Liver (tissue), 8 donors: ENCODE measurements at regions not wholly inside any gene's neighbourhood (a gene's known extent, or its start where the extent isn't known, plus 50 kb on each side); places are given as distances from the start of the nearest gene placed in this dataset.

Experiments used
- DNase-seq: peaks from one replicate; pipeline ENCODE4 v3.0.0-alpha.2; 2017; ENCODE audit warnings: low spot score
- H3K27ac ChIP-seq, 2 donors: one replicate each; pipeline ENCODE4 v1.7.0; 2013; ENCODE audit warnings: inconsistent platforms in 2 of 2, low read length in 2 of 2, control low read depth in 1 of 2, low read depth in 1 of 2, mild to moderate bottlenecking in 1 of 2
- H3K27me3 ChIP-seq, 4 donors: one replicate each; pipeline versions ENCODE4 v1.6.1 to v1.7.0; 2013; ENCODE audit warnings: low read length in 3 of 4, inconsistent platforms in 1 of 4, mild to moderate bottlenecking in 1 of 4, moderate library complexity in 1 of 4; ENCODE audit not compliant: control insufficient read depth in 4 of 4, insufficient read depth in 4 of 4
- H3K36me3 ChIP-seq, 4 donors: one replicate each; pipeline versions ENCODE4 v1.6.1 to v1.7.0; 2013; ENCODE audit warnings: low read length in 3 of 4, mild to moderate bottlenecking in 3 of 4, low read depth in 1 of 4, moderate library complexity in 1 of 4; ENCODE audit not compliant: control insufficient read depth in 4 of 4, insufficient read depth in 3 of 4
- H3K4me1 ChIP-seq, 4 donors: one replicate each; pipeline versions ENCODE4 v1.6.1 to v1.7.0; 2013; ENCODE audit warnings: low read length in 3 of 4, mild to moderate bottlenecking in 3 of 4, moderate library complexity in 1 of 4; ENCODE audit not compliant: control insufficient read depth in 4 of 4, insufficient read depth in 4 of 4
- H3K4me3 ChIP-seq, 3 donors: one replicate each; pipeline versions ENCODE4 v1.6.1 to v1.7.0; 2013; ENCODE audit warnings: low read length in 3 of 3, control low read depth in 1 of 3, low read depth in 1 of 3, mild to moderate bottlenecking in 1 of 3
- H3K9ac ChIP-seq, 2 donors: one replicate each; pipeline ENCODE4 v1.7.0; 2013; ENCODE audit warnings: low read length in 2 of 2, mild to moderate bottlenecking in 2 of 2, moderate library complexity in 2 of 2, control low read depth in 1 of 2, low read depth in 1 of 2
- H3K9me3 ChIP-seq, 4 donors: one replicate each; pipeline versions ENCODE4 v1.6.1 to v1.7.0; 2013; ENCODE audit warnings: low read length in 3 of 4; ENCODE audit not compliant: control insufficient read depth in 4 of 4
- ATF3 ChIP-seq: IDR thresholded peaks from 2 replicates; pipeline ENCODE4 v1.6.1; 2016; ENCODE audit warnings: antibody characterized with exemption
- CTCF ChIP-seq: fragments of 150-350 bp; IDR thresholded peaks from 2 replicates; pipeline ENCODE4 v1.5.1; 2017; ENCODE audit warnings: improper control_type of control experiment, low read depth, low read length; ENCODE audit not compliant: missing input control
- EGR1 ChIP-seq, 2 donors: IDR thresholded peaks; 2 replicates each; pipeline ENCODE4 v1.6.1; 2016 to 2018; ENCODE audit warnings: antibody characterized with exemption in 2 of 2, low read depth in 2 of 2
- FOXA1 ChIP-seq: IDR thresholded peaks from 2 replicates; pipeline ENCODE4 v1.6.1; 2016; ENCODE audit warnings: antibody characterized with exemption
- FOXA2 ChIP-seq: IDR thresholded peaks from 2 replicates; pipeline ENCODE4 v1.6.1; 2016; ENCODE audit warnings: antibody characterized with exemption
- GABPA ChIP-seq, 2 donors: IDR thresholded peaks in 1 of 2; conservative IDR thresholded peaks in 1 of 2; 2 replicates each; pipeline ENCODE4 v1.6.1; 2016; ENCODE audit warnings: antibody characterized with exemption in 2 of 2, mild to moderate bottlenecking in 1 of 2, moderate library complexity in 1 of 2
- HNF4A ChIP-seq, 2 donors: conservative IDR thresholded peaks; 2 replicates each; pipeline ENCODE4 v1.6.1; 2016; ENCODE audit warnings: antibody characterized with exemption in 2 of 2, mild to moderate bottlenecking in 2 of 2
- HNF4G ChIP-seq: IDR thresholded peaks from 2 replicates; pipeline ENCODE4 v1.6.1; 2016; ENCODE audit warnings: antibody characterized with exemption
- JUND ChIP-seq, 2 donors: IDR thresholded peaks; 2 replicates each; pipeline ENCODE4 v1.6.1; 2016; ENCODE audit warnings: antibody characterized with exemption in 2 of 2
- MAX ChIP-seq: IDR thresholded peaks from 2 replicates; pipeline ENCODE4 v1.6.1; 2016; ENCODE audit warnings: antibody characterized with exemption
- NR2F2 ChIP-seq: IDR thresholded peaks from 2 replicates; pipeline ENCODE4 v1.6.1; 2016; ENCODE audit warnings: antibody characterized with exemption
- RAD21 ChIP-seq, 2 donors: IDR thresholded peaks; 2 replicates each; pipeline ENCODE4 v1.6.1; 2016; ENCODE audit warnings: antibody characterized with exemption in 2 of 2, mild to moderate bottlenecking in 2 of 2
- REST ChIP-seq: IDR thresholded peaks from 2 replicates; pipeline ENCODE4 v1.6.1; 2016; ENCODE audit warnings: antibody characterized with exemption, mild to moderate bottlenecking
- RXRA ChIP-seq, 2 donors: IDR thresholded peaks; 2 replicates each; pipeline ENCODE4 v1.6.1; 2017 to 2018; ENCODE audit warnings: antibody characterized with exemption in 2 of 2, mild to moderate bottlenecking in 1 of 2
- SP1 ChIP-seq: IDR thresholded peaks from 2 replicates; pipeline ENCODE4 v1.6.1; 2018; ENCODE audit warnings: antibody characterized with exemption, mild to moderate bottlenecking
- TAF1 ChIP-seq: conservative IDR thresholded peaks from 2 replicates; pipeline ENCODE4 v1.6.1; 2016; ENCODE audit warnings: antibody characterized with exemption, mild to moderate bottlenecking
- YY1 ChIP-seq: IDR thresholded peaks from 2 replicates; pipeline ENCODE4 v1.6.1; 2016; ENCODE audit warnings: antibody characterized with exemption, mild to moderate bottlenecking
- ZBTB33 ChIP-seq: IDR thresholded peaks from 2 replicates; pipeline ENCODE4 v1.6.1; 2016; ENCODE audit warnings: antibody characterized with exemption
- WGBS: extraction: QIAGEN DNeasy Blood & Tissue Kit; methylation state at CpG from one replicate; pipeline ENCODE4 v1.1.7; 2013; 5-methylcytosine and 5-hydroxymethylcytosine counted together
- donor health status: healthy.
- donor health status: healthy.
- donor health status: healthy.
- donor health status: healthy.
- donor health status: healthy.

GRCh38 chr14:44405011-44405486 lies 102.0 kb downstream of the FSCB start:
- Histone ChIP-seq H3K4me3 (no peak overlapping the region), H3K9ac (no peak overlapping the region), H3K9me3 (no peaks in the 10 kb centered on the region), H3K4me1 (no peaks in the 10 kb centered on the region), H3K27ac (no peak overlapping the region), H3K36me3 (no peaks in the 10 kb centered on the region), H3K27me3 (no peaks in the 10 kb centered on the region)
- DNase-seq, result no peak
- WGBS, result 65% methylated on average over 5 of the region's 5 CpGs
- no peak for TF ChIP-seq CTCF
- no peak for TF ChIP-seq SP1
- TF ChIP-seq JUND (IDR thresholded peaks at IDR 0.05), result no peak
- no peak for TF ChIP-seq HNF4G
- TF ChIP-seq RXRA (IDR thresholded peaks at IDR 0.05), result no peak
- TF ChIP-seq MAX, result no peak
- no peak for TF ChIP-seq RAD21 (IDR thresholded peaks at IDR 0.05)
- no peak for TF ChIP-seq YY1
- TF ChIP-seq ATF3, result no peak
- TF ChIP-seq FOXA2, result no peak
- TF ChIP-seq FOXA1, result no peak
- no peak for TF ChIP-seq REST
- TF ChIP-seq GABPA (IDR thresholded peaks at IDR 0.05 in 1 of 2, conservative IDR thresholded peaks at IDR 0.05 in 1 of 2), result no peak
- TF ChIP-seq HNF4A (conservative IDR thresholded peaks at IDR 0.05), result no peak
- no peak for TF ChIP-seq NR2F2
- no peak for TF ChIP-seq ZBTB33
- TF ChIP-seq EGR1 (IDR thresholded peaks at IDR 0.05; ENCODE audit: low read depth in 2 of 2), result no peak
- TF ChIP-seq TAF1, result no peak

GRCh38 chr14:44404599-44404998 lies 102.5 kb downstream of the FSCB start:
- WGBS, result 49% methylated on average over 3 of the region's 3 CpGs
- no peak overlapping the region for H3K4me3 ChIP-seq
- H3K27me3 ChIP-seq, result no peaks in the 10 kb centered on the region
- no peak for DNase-seq
- H3K9ac ChIP-seq, result no peak overlapping the region
- no peaks in the 10 kb centered on the region for H3K4me1 ChIP-seq
- no peaks in the 10 kb centered on the region for H3K36me3 ChIP-seq
- H3K9me3 ChIP-seq, result no peaks in the 10 kb centered on the region
- no peak overlapping the region for H3K27ac ChIP-seq
- TF ChIP-seq EGR1 (IDR thresholded peaks at IDR 0.05; ENCODE audit: low read depth in 2 of 2), result no peak
- no peak for TF ChIP-seq ATF3
- no peak for TF ChIP-seq RXRA (IDR thresholded peaks at IDR 0.05)
- no peak for TF ChIP-seq ZBTB33
- no peak for TF ChIP-seq TAF1
- no peak for TF ChIP-seq SP1
- TF ChIP-seq FOXA2, result no peak
- TF ChIP-seq RAD21 (IDR thresholded peaks at IDR 0.05), result no peak
- TF ChIP-seq GABPA (IDR thresholded peaks at IDR 0.05 in 1 of 2, conservative IDR thresholded peaks at IDR 0.05 in 1 of 2), result no peak
- TF ChIP-seq HNF4G, result no peak
- TF ChIP-seq CTCF, result no peak
- no peak for TF ChIP-seq YY1
